Breast epithelium (tissue), 3 donors: ENCODE measurements at regions not wholly inside any gene's neighbourhood (a gene's known extent, or its start where the extent isn't known, plus 50 kb on each side); places are given as distances from the start of the nearest gene placed in this dataset.

ENCODE experiments used
- CTCF ChIP-seq, 3 donors: fragments of 450-650 bp; IDR thresholded peaks; one replicate each; pipeline ENCODE4 v1.5.1; 2016 to 2017; ENCODE audit warnings: antibody characterized with exemption in 3 of 3, mild to moderate bottlenecking in 3 of 3, moderate library complexity in 3 of 3
- POLR2A ChIP-seq: fragments of 450-650 bp; IDR thresholded peaks from one replicate; pipeline ENCODE4 v1.6.1; 2016; ENCODE audit warnings: antibody characterized with exemption, mild to moderate bottlenecking, moderate library complexity

GRCh38 chrX:104400387-104400786 lies 145.7 kb upstream of the ESX1 start:
- TF ChIP-seq CTCF (IDR thresholded peaks at IDR 0.05) (no peak), POLR2A (no peak)
